Epithelial cell of esophagus (primary cell): ENCODE measurements at regions not wholly inside any gene's neighbourhood (a gene's known extent, or its start where the extent isn't known, plus 50 kb on each side); places are given as distances from the start of the nearest gene placed in this dataset.

ENCODE experiments used
- DNase-seq: peaks from one replicate; pipeline ENCODE4 v3.0.0; 2010; ENCODE audit warnings: low read depth
- H3K4me3 ChIP-seq: 2 replicates; pipeline ENCODE4 v1.5.1; 2011; ENCODE audit warnings: mild to moderate bottlenecking, low read length, control low read depth
- CTCF ChIP-seq: IDR thresholded peaks from 2 replicates; pipeline ENCODE4 v1.5.1; 2011; ENCODE audit warnings: low read depth, mild to moderate bottlenecking, low read length, control low read depth, inconsistent platforms; ENCODE audit not compliant: insufficient read depth; ENCODE audit errors: missing control alignments

- no peak for DNase-seq
Observed at GRCh38 chr3:152927131-152927530, 92.2 kb downstream of the P2RY1 start.

GRCh38 chr3:152930516-152930915 is 95.6 kb downstream of the P2RY1 start:
- TF ChIP-seq CTCF = no peak
- H3K4me3 ChIP-seq = no peak overlapping the region
- no peak for DNase-seq

More at GRCh38 chr3:152927131-152927530, 92.2 kb downstream of the P2RY1 start:
- TF ChIP-seq CTCF = no peak
- no peak overlapping the region for H3K4me3 ChIP-seq

- peak; percentile 4 for TF ChIP-seq CTCF
- DNase-seq = no peak
- H3K4me3 ChIP-seq = no peak overlapping the region
Observed at GRCh38 chr3:152937234-152937633, 102.3 kb downstream of the P2RY1 start.

GRCh38 chr3:152938974-152939636 is 104.2 kb downstream of the P2RY1 start:
- no peak overlapping the region for H3K4me3 ChIP-seq
- no peak for TF ChIP-seq CTCF
- DNase-seq = no peak

- DNase-seq = peak; percentile 66
- H3K4me3 ChIP-seq = no peak overlapping the region
- no peak for TF ChIP-seq CTCF
Observed at GRCh38 chr3:152941859-152942258, 106.9 kb downstream of the P2RY1 start.

GRCh38 chr3:152942366-152942765 is 107.4 kb downstream of the P2RY1 start:
- DNase-seq = peak; percentile 90
- no peak overlapping the region for H3K4me3 ChIP-seq
- TF ChIP-seq CTCF = no peak

- peak; percentile 85 for DNase-seq
- no peak overlapping the region for H3K4me3 ChIP-seq
- no peak for TF ChIP-seq CTCF
Observed at GRCh38 chr3:152943645-152944044, 108.7 kb downstream of the P2RY1 start.
